ENCODE measurements at regions not wholly inside any gene's neighbourhood (a gene's known extent, or its start where the extent isn't known, plus 50 kb on each side); places are given as distances from the start of the nearest gene placed in this dataset.
"Not testable (repeated sequence)": the region's sequence is repeated elsewhere in the genome, so short reads cannot be mapped to it uniquely, and the experiment has no call there.

- TF ChIP-seq CTCF (IDR thresholded peaks at IDR 0.05; ENCODE audit: unreplicated experiment in 3 of 3), result no peak
- H3K27ac Mint-ChIP-seq, result no peak overlapping the region
- no peaks in the 10 kb centered on the region for H3K4me1 Mint-ChIP-seq
- H3K36me3 Mint-ChIP-seq (ENCODE audit: low read depth), result no peaks in the 10 kb centered on the region
- no peaks in the 10 kb centered on the region for H3K27me3 Mint-ChIP-seq (ENCODE audit: low read depth)
- no peak overlapping the region for H3K4me3 Mint-ChIP-seq
- H3K9me3 Mint-ChIP-seq, result no peaks in the 10 kb centered on the region
These were observed 810.5 kb downstream of the DNAH5 start for GRCh38 chr5:13133951-13134350.

- H3K9me3 Mint-ChIP-seq, result no peaks in the 10 kb centered on the region
- H3K36me3 Mint-ChIP-seq (ENCODE audit: low read depth), result no peaks in the 10 kb centered on the region
These were observed 829.0 kb downstream of the DNAH5 start for GRCh38 chr5:13115476-13115875.

GRCh38 chr5:13108265-13108664, 836.2 kb downstream of the DNAH5 start:
- no peak for TF ChIP-seq CTCF (IDR thresholded peaks at IDR 0.05; ENCODE audit: unreplicated experiment in 3 of 3)
- Mint-ChIP-seq H3K9me3 (no peaks in the 10 kb centered on the region), H3K27ac (no peak overlapping the region), H3K4me1 (no peaks in the 10 kb centered on the region), H3K36me3 (ENCODE audit: low read depth) (no peaks in the 10 kb centered on the region), H3K27me3 (ENCODE audit: low read depth) (no peaks in the 10 kb centered on the region), H3K4me3 (no peak overlapping the region)

More at GRCh38 chr5:13115476-13115875, 829.0 kb downstream of the DNAH5 start:
- no peak overlapping the region for H3K27ac Mint-ChIP-seq
- no peaks in the 10 kb centered on the region for H3K4me1 Mint-ChIP-seq
- no peaks in the 10 kb centered on the region for H3K27me3 Mint-ChIP-seq (ENCODE audit: low read depth)
- TF ChIP-seq CTCF (IDR thresholded peaks at IDR 0.05; ENCODE audit: unreplicated experiment in 3 of 3), result no peak
- H3K4me3 Mint-ChIP-seq, result no peak overlapping the region

DNA sequence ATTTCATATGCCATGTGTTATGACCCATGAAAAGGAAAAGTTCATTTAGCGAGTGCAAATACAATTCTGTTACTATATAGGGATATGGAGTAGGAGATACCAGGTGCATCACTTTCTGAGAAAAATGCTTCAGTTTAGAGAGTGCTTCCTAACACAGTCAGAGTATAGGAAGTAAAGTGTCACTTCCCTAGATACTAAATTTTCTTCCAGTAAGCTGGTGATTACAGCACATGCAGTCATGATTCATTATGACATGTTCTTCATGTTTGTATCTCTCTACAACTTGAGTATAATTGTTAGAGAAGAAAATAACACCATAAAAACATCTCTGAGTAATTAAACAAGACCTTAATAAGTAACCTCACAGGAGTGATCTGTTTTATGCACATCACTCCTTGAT, 837.0 kb downstream of the DNAH5 start:
- Mint-ChIP-seq H3K27ac (no peak overlapping the region), H3K36me3 (ENCODE audit: low read depth) (no peaks in the 10 kb centered on the region), H3K27me3 (ENCODE audit: low read depth) (no peaks in the 10 kb centered on the region), H3K4me3 (no peak overlapping the region), H3K4me1 (no peaks in the 10 kb centered on the region), H3K9me3 (no peaks in the 10 kb centered on the region)
- TF ChIP-seq CTCF (IDR thresholded peaks at IDR 0.05; ENCODE audit: unreplicated experiment in 3 of 3), result no peak

DNA sequence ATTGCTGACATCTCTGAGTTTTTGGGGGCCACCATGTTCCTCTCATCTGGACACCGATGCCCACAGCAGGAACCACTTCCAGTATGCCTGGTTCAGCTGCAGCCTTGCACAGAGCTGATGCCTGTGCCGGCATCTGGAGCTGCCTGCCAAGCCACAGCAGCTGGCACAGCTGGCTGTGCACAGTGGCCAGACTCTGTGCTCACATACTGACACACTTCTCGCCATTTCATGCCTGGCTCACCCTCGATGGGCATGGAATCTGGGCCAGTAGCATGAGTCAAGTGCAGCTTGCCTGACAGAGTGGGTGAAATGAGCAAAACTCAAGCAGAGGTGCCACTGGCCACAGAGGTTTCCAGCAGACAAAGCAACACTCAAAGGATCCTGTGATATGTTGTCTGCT, 863.4 kb downstream of the DNAH5 start:
- no peak for TF ChIP-seq CTCF (IDR thresholded peaks at IDR 0.05; ENCODE audit: unreplicated experiment in 3 of 3)
- no peaks in the 10 kb centered on the region for H3K4me1 Mint-ChIP-seq
- no peak overlapping the region for H3K27ac Mint-ChIP-seq
- H3K9me3 Mint-ChIP-seq, result no peaks in the 10 kb centered on the region
- no peaks in the 10 kb centered on the region for H3K27me3 Mint-ChIP-seq (ENCODE audit: low read depth)
- no peaks in the 10 kb centered on the region for H3K36me3 Mint-ChIP-seq (ENCODE audit: low read depth)
- no peak overlapping the region for H3K4me3 Mint-ChIP-seq

- H3K9me3 Mint-ChIP-seq, result peaks cover 17% of the 10 kb centered on the region
- H3K27ac Mint-ChIP-seq; H3K36me3 Mint-ChIP-seq (ENCODE audit: low read depth); H3K4me3 Mint-ChIP-seq; H3K27me3 Mint-ChIP-seq (ENCODE audit: low read depth); H3K4me1 Mint-ChIP-seq: not testable (repeated sequence)
These were observed 871.6 kb downstream of the DNAH5 start for GRCh38 chr5:13072936-13073335.

Data from nephron (organoid).